ENCODE measurements at regions not wholly inside any gene's neighbourhood (a gene's known extent, or its start where the extent isn't known, plus 50 kb on each side); places are given as distances from the start of the nearest gene placed in this dataset.

DNA sequence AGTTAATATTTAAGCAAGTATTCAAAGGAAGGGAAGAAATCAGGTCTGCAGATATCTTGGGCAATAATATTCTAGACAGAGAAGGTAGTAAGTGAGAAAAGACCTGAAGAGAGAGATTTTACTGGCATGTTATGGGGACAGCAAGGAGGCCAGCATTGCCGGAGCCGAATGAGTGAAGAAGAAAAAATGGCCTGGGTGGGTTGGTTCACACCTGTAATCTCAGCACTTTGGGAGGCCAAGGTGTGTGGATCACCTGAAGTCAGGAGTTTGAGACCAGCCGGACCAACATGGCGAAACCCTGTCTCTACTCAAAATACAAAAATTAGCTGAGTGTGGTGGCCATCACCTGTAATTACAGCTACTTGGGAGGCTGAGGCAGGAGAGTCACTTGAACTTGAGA lies 164.7 kb downstream of the VGLL3 start:
- Histone ChIP-seq H3K56ac (ENCODE audit: extremely low read depth, insufficient read depth, low read length) (no peak overlapping the region), H2BK20ac (ENCODE audit: low read depth, low read length) (no peak overlapping the region), H2AFZ (replicated peaks; ENCODE audit: low read length, poor library complexity) (no peak overlapping the region), H3K4me2 (ENCODE audit: low read depth, low read length) (no peak overlapping the region), H3K36me3 (ENCODE audit: control insufficient read depth, insufficient read depth, low read length) (no peaks in the 10 kb centered on the region), H3K14ac (replicated peaks; ENCODE audit: low read depth, low read length) (no peak overlapping the region), H3K27ac (ENCODE audit: insufficient read depth, low read length) (no peak overlapping the region), H3K9me1 (ENCODE audit: insufficient read depth, low read length) (no peaks in the 10 kb centered on the region), H3K27me3 (ENCODE audit: control insufficient read depth, insufficient read depth, low read length) (no peaks in the 10 kb centered on the region; the same call in 1 of the 2 replicates), H4K8ac (ENCODE audit: low read depth in 2 of 2, low read length in 2 of 2) (no peak overlapping the region), H3K4me3 (ENCODE audit: insufficient read depth, low read depth, low read length) (no peak overlapping the region), H2BK120ac (ENCODE audit: low read depth, low read length) (no peak overlapping the region), H2AK9ac (replicated peaks; ENCODE audit: low read depth, low read length, poor library complexity) (no peak overlapping the region), H4K91ac (ENCODE audit: insufficient read depth, low read depth, low read length) (no peak overlapping the region), H3K9ac (ENCODE audit: low read depth, low read length) (no peak overlapping the region), H2BK15ac (ENCODE audit: low read depth, low read length) (no peak overlapping the region), H2AK5ac (ENCODE audit: low read depth, low read length) (no peak overlapping the region), H3K9me3 (ENCODE audit: control insufficient read depth, insufficient read depth, low read length) (no peaks in the 10 kb centered on the region), H3K23ac (ENCODE audit: low read depth, low read length) (no peak overlapping the region), H3K18ac (ENCODE audit: low read depth, low read length) (no peak overlapping the region), H3K79me1 (ENCODE audit: low read depth in 1 of 2, low read length in 2 of 2) (no peaks in the 10 kb centered on the region), H4K5ac (ENCODE audit: low read depth, low read length) (no peak overlapping the region), H2BK5ac (ENCODE audit: low read depth, low read length, poor library complexity, severe bottlenecking) (no peak overlapping the region), H3K4ac (ENCODE audit: low read depth, low read length) (no peak overlapping the region), H3K4me1 (ENCODE audit: control insufficient read depth, insufficient read depth, low read length) (no peaks in the 10 kb centered on the region), H4K20me1 (ENCODE audit: insufficient read depth, low read length) (no peaks in the 10 kb centered on the region)
- no CpG with 5 or more reads among the region's 4 CpGs for WGBS, 2 experiments (ENCODE audit: extremely low coverage in 2 of 2, insufficient read length in 1 of 2)
- BruUV-seq (replicated peaks): no TSS peak
- intact Hi-C loops (cut with micrococcal nuclease) (no loop called here), in situ Hi-C loops (cut with MboI; ENCODE audit: low sequenced_read_pairs) (no loop called here), dilution Hi-C loops (cut with HindIII; ENCODE audit: low sequenced_read_pairs, unreplicated experiment) (no loop called here)
- ChIA-PET CTCF (no interaction called here), POLR2A (ENCODE audit: unreplicated experiment) (no interaction called here)
- ATAC-seq (ENCODE audit: low read depth) (no peak), DNase-seq (no peak)
- TF ChIP-seq SMC3 (IDR thresholded peaks at IDR 0.05; ENCODE audit: low read depth, low read length) (no peak), RFX5 (IDR thresholded peaks at IDR 0.05; ENCODE audit: low read depth, low read length) (no peak), POLR2A (IDR thresholded peaks at IDR 0.05; ENCODE audit: low read depth, low read length) (no peak), CHD1 (IDR thresholded peaks at IDR 0.05; ENCODE audit: low read depth, low read length) (no peak), RCOR1 (IDR thresholded peaks at IDR 0.05; ENCODE audit: insufficient replicate concordance, low read length) (no peak), FOS (IDR thresholded peaks at IDR 0.05; ENCODE audit: low read depth, low read length) (no peak), BHLHE40 (IDR thresholded peaks at IDR 0.05; ENCODE audit: low read depth, low read length) (no peak), MXI1 (IDR thresholded peaks at IDR 0.05; ENCODE audit: borderline replicate concordance, low read depth, low read length) (no peak), NFE2L2 (IDR thresholded peaks at IDR 0.05; ENCODE audit: low read depth, low read length) (no peak), RAD21 (IDR thresholded peaks at IDR 0.05; ENCODE audit: low read length) (no peak), ELK1 (IDR thresholded peaks at IDR 0.05; ENCODE audit: borderline replicate concordance, low read depth, low read length) (no peak), MAZ (IDR thresholded peaks at IDR 0.05; ENCODE audit: borderline replicate concordance, low read depth, low read length) (no peak), CEBPB (IDR thresholded peaks at IDR 0.05; ENCODE audit: low read depth, low read length) (no peak), USF2 (IDR thresholded peaks at IDR 0.05; ENCODE audit: low read depth, low read length) (no peak), MAFK (IDR thresholded peaks at IDR 0.05; ENCODE audit: low read depth, low read length) (no peak)
- TF ChIP-seq, protein P1, sequence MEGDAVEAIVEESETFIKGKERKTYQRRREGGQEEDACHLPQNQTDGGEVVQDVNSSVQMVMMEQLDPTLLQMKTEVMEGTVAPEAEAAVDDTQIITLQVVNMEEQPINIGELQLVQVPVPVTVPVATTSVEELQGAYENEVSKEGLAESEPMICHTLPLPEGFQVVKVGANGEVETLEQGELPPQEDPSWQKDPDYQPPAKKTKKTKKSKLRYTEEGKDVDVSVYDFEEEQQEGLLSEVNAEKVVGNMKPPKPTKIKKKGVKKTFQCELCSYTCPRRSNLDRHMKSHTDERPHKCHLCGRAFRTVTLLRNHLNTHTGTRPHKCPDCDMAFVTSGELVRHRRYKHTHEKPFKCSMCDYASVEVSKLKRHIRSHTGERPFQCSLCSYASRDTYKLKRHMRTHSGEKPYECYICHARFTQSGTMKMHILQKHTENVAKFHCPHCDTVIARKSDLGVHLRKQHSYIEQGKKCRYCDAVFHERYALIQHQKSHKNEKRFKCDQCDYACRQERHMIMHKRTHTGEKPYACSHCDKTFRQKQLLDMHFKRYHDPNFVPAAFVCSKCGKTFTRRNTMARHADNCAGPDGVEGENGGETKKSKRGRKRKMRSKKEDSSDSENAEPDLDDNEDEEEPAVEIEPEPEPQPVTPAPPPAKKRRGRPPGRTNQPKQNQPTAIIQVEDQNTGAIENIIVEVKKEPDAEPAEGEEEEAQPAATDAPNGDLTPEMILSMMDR (conservative IDR thresholded peaks at IDR 0.05; ENCODE audit: low read depth, low read length): no peak
